IPS-15b (cell line): ENCODE measurements at regions not wholly inside any gene's neighbourhood (a gene's known extent, or its start where the extent isn't known, plus 50 kb on each side); places are given as distances from the start of the nearest gene placed in this dataset.
"Not testable (repeated sequence)": the region's sequence is repeated elsewhere in the genome, so short reads cannot be mapped to it uniquely, and the experiment has no call there.

Experiments used
- H3K27me3 ChIP-seq: one replicate; pipeline ENCODE4 v1.6.1; 2013; ENCODE audit warnings: low read length; ENCODE audit not compliant: control insufficient read depth, insufficient read depth
- H3K36me3 ChIP-seq: one replicate; pipeline ENCODE4 v1.6.1; 2013; ENCODE audit warnings: low read length; ENCODE audit not compliant: control insufficient read depth, insufficient read depth
- H3K4me1 ChIP-seq: one replicate; pipeline ENCODE4 v1.6.1; 2013; ENCODE audit warnings: mild to moderate bottlenecking, low read length; ENCODE audit not compliant: control insufficient read depth, insufficient read depth
- H3K4me3 ChIP-seq: one replicate; pipeline ENCODE4 v1.5.1; 2013; ENCODE audit warnings: low read depth, low read length
- H3K9ac ChIP-seq: one replicate; pipeline ENCODE4 v1.6.1; 2013; ENCODE audit warnings: low read depth, mild to moderate bottlenecking, low read length
- H3K9me3 ChIP-seq: one replicate; pipeline ENCODE4 v1.6.1; 2013; ENCODE audit warnings: mild to moderate bottlenecking, low read length; ENCODE audit not compliant: control insufficient read depth, insufficient read depth

DNA sequence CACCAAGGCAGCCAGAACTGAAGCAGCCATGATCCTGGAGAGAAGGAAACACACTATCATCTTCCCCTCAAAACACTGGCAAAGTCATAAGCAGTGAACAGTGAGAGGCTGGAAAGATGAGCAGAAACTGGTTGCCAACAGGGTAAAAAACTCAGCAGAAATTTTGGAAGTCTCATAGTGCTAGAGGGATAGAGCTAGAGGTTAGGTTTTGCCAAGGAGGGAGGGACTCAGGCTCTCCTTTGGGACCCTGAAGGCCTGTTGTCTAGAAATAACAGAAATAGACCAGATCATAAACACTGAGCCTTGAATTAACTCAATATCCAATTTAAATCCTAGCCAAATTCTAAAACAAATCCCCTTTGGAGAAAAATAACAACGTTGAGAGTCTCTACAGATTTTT is 853.6 kb downstream of the PRIM2 start:
- H3K4me3 ChIP-seq, H3K4me1 ChIP-seq, H3K9me3 ChIP-seq, H3K27me3 ChIP-seq, H3K36me3 ChIP-seq, H3K9ac ChIP-seq: not testable (repeated sequence)

DNA sequence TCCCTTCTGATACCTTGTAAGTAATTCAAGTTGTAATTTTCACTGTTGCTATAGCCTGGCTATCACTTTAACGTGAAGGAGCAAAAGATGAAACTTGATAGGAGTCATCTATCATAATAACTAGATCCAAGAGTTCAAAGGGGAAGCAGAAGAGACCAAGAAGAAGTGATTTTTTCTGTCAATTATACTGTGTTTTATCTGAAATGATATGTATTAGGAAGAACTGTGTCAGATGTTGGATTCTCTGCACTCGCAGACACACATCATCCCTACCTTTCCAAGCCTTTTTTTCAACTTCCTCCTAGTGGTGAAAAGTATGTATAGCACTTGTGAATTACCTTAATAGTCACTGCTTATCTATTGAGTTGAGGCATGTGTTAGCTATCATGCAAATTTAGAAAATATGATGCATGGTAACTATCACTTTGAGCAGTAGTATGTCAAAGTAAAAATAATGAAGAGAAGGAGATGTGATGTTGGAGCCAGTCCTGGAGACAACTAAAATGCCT is 864.2 kb downstream of the PRIM2 start:
- H3K36me3 ChIP-seq, H3K4me3 ChIP-seq, H3K9ac ChIP-seq, H3K9me3 ChIP-seq, H3K27me3 ChIP-seq, H3K4me1 ChIP-seq: not testable (repeated sequence)

DNA sequence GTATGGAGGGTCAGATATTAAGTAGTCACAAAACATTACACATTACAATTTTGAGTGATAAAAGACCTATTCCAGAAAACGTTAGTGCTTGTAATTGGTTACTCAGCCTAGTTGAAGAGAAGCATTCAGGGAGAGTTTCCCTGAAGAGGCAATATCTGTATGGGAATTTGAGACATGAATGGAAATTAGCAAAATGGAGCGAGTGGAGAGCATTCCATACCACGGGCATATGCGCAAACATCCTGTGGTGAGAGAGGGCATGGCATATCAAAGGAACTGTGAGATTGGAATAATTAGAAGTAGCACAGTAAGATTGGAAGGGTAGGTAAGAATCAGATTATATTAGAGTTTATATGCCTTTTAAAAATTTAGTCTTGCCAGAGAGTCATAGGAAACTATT is 867.9 kb downstream of the PRIM2 start:
- not testable (repeated sequence) for H3K27me3 ChIP-seq, H3K4me3 ChIP-seq, H3K36me3 ChIP-seq, H3K9me3 ChIP-seq, H3K4me1 ChIP-seq, H3K9ac ChIP-seq

DNA sequence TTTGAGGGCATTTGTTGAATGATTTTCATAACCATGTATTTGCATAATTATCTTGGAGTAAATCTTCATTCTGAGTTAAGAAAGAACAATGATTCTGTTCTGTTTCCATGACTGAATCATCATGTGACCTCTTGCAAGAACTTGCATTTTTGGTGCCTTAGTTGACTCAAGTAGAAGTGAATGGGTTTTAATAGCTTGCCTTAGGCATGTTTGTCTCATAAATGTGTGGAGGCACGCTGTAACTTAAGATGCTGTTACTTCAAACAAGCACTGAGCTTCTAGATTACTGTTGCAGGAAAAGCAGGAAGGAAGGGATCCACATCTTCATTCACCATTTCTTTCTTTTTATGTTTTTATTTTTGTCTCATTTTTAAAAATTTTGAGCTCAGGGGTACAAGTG is 875.8 kb downstream of the PRIM2 start:
- not testable (repeated sequence) for H3K9me3 ChIP-seq, H3K4me3 ChIP-seq

DNA sequence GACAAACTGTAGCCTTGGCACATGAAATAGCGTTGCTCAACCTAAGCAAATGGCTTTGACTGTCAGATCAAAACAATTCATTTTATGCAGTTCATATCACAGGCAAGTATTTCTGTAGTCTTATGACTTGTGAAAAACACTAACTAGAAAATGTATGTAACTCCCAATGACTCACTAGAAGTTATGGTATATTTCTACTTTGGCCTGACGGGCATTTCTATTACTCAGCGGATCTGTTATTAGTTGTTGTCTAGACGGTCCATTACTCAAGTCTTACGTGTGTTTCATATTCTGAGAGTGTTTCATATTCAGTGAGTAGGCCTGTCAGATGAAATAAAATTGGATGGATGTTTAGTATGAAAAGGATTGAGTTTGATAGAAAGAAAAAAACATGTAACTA is 880.9 kb downstream of the PRIM2 start:
- Histone ChIP-seq H3K4me1 (no peaks in the 10 kb centered on the region), H3K9ac (no peak overlapping the region), H3K4me3 (no peak overlapping the region), H3K9me3 (no peaks in the 10 kb centered on the region), H3K27me3 (no peaks in the 10 kb centered on the region), H3K36me3 (no peaks in the 10 kb centered on the region)

More for the DNA sequence above, 875.8 kb downstream of the PRIM2 start:
- H3K27me3 ChIP-seq, H3K4me1 ChIP-seq, H3K36me3 ChIP-seq, H3K9ac ChIP-seq: not testable (repeated sequence)

DNA sequence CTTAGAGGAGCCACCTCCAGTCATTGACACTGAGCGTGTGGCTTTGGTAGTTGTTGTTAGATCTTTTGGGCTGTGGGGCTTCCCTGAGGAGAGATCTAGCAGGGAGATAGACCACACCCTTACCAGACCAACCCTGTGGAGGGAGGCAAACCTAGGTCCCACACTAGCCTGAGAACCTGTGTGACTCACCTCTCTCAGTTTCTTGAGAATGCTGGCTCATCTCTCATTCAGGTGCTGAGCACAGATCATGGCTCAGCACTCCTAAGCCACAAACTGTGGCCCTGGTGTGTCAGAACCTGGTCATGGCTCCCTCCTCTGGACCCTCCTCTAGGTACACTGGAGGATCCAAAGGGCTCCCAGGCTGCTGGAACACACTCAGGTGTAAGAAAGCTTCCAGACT is 919.7 kb downstream of the PRIM2 start:
- H3K27me3 ChIP-seq, H3K9ac ChIP-seq, H3K4me3 ChIP-seq, H3K36me3 ChIP-seq, H3K4me1 ChIP-seq: not testable (repeated sequence)
- peaks cover 11% of the 10 kb centered on the region for H3K9me3 ChIP-seq

DNA sequence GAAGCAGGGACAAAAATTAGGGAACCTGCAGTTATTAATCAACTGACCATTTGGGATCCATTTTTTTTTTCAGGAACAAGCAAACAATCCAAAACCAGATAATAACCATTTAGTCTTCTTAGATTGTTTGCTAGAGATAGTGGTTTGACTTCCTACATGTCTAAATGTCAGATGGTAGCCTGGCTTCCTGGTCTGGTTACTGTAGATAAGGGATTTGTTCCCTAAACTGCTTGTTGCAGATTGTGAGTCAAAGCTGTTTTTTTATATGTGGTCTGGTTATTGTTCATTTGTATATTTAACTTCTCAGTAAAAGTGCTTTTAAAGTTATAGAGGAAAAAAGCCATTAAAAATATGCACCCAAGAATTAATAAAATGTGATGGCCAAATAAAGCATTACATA is 921.0 kb downstream of the PRIM2 start:
- H3K9ac ChIP-seq, H3K4me1 ChIP-seq, H3K4me3 ChIP-seq, H3K27me3 ChIP-seq, H3K36me3 ChIP-seq: not testable (repeated sequence)
- peaks cover 11% of the 10 kb centered on the region for H3K9me3 ChIP-seq

DNA sequence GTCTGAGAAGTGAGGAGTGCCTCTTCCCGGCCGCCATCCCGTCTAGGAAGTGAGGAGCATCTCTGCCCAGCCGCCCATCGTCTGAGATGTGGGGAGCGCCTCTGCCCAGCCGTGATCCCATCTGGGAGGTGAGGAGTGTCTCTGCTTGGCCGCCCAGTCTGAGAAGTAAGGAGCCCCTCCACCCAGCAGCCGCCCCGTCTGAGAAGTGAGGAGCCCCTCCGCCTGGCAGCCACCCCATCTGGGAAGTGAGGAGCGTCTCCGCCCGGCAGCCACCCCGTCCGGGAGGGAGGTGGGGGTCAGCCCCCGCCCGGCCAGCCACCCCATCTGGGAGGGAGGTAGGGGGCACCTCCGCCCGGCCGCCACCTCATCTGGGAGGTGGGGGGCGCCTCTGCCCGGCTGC is 940.2 kb downstream of the PRIM2 start:
- H3K9ac ChIP-seq, H3K4me3 ChIP-seq, H3K4me1 ChIP-seq, H3K9me3 ChIP-seq, H3K27me3 ChIP-seq, H3K36me3 ChIP-seq: not testable (repeated sequence)

DNA sequence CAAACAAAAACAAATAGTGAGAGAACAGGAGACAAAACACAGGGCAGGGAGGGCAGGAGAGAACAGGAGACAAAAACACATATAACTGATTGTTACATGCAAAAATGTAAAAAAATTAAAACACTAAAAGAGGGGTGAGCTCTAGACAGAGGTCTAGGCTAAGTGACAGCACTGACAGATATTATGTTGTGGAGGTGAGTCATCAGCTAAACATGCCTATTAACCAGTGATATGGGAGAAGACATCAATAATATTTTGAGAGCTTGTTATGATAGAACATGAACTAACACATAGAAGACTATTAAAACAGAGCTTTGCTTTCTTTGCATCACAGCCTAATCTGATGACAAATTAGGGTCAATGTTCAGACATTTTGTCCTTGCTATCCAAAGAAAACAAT is 972.7 kb downstream of the PRIM2 start:
- Histone ChIP-seq H3K4me3 (no peak overlapping the region), H3K9ac (no peak overlapping the region), H3K36me3 (no peaks in the 10 kb centered on the region), H3K9me3 (peaks cover 4% of the 10 kb centered on the region), H3K4me1 (no peaks in the 10 kb centered on the region), H3K27me3 (no peaks in the 10 kb centered on the region)

DNA sequence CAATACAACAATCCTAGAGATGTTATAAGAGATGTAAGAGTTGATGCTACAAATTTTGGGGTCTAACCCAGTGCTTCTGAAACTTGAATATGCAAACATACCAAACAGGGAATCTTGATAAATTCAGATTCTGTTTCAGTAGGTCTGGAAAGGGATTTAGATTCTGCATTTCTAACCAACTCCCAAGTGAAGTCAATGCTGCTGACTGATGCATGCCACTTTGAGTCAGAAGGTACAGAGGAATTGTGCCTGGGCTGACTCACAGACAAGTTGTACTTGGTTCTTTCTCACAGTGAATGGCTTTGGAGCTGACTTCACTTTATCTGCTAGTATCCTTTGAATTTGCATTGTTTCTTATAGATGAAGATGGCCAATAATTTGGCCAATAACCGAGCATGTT is 973.9 kb downstream of the PRIM2 start:
- H3K4me1 ChIP-seq, H3K9me3 ChIP-seq, H3K27me3 ChIP-seq, H3K4me3 ChIP-seq, H3K9ac ChIP-seq, H3K36me3 ChIP-seq: not testable (repeated sequence)

DNA sequence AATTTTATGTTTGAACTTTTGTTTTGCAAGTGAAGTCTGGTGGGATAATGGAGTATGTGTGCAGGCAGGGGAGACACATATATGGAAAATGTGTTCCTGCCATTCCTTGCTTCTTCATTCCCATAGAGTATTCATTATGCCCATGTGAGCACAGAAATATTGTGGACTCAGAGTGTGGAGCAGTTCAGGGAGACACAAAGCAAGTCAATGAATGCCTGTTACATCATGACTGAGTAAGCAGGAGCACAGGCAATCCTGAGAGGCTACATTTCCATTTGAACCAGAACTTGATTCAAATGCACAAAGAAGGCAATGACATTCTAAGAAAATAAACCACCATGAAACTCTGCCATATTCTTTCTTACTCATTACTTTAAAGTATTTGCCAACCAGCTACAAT is 990.5 kb downstream of the PRIM2 start:
- H3K4me1 ChIP-seq, H3K36me3 ChIP-seq, H3K27me3 ChIP-seq, H3K9me3 ChIP-seq, H3K4me3 ChIP-seq, H3K9ac ChIP-seq: not testable (repeated sequence)

DNA sequence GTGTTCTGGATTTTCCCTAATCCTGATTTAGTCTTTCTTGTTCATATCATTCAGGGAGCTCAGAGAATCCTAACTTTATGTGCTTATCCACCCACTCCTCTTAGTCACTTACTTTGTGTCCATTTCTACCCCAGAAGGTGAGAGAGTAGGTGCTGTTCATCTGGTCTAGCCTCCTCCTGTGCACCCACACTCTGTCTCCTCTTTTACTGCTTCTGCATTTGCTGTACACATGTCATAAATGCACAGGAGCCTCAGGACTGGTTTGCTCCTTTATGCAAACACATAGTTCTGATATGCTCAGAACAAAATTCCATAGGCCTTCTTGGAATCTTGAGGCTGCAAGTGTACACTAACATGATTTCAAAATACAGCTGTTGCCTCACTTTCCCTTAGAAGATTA is 1014.7 kb downstream of the PRIM2 start:
- not testable (repeated sequence) for H3K9ac ChIP-seq, H3K9me3 ChIP-seq, H3K36me3 ChIP-seq, H3K27me3 ChIP-seq, H3K4me1 ChIP-seq, H3K4me3 ChIP-seq

DNA sequence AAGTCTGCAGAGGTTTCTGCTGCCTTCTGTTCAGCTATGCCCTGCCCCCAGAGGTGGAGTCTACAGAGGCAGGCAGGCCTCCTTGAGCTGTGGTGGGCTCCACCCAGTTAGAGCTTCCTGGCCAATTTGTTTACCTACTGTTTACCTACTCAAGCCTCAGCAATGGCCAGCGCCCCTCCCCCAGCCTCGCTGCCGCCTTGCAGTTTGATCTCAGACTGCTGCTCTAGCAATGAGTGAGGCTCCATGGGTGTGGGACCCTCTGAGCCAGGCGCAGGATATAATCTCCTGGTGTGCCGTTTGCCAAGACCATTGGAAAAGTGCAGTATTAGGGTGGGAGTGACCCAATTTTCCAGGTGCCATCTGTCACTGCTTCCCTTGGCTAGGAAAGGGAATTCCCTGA is 1024.9 kb downstream of the PRIM2 start:
- not testable (repeated sequence) for H3K9me3 ChIP-seq, H3K36me3 ChIP-seq, H3K9ac ChIP-seq, H3K4me1 ChIP-seq, H3K4me3 ChIP-seq, H3K27me3 ChIP-seq
